ENCODE measurements at regions not wholly inside any gene's neighbourhood (a gene's known extent, or its start where the extent isn't known, plus 50 kb on each side); places are given as distances from the start of the nearest gene placed in this dataset.

- Histone ChIP-seq H3K27me3 (ENCODE audit: control insufficient read depth in 3 of 3, insufficient read depth in 3 of 3, low read length in 3 of 3) (peaks cover 0 to 3% (median 0%) of the 10 kb centered on the region in 3 donors), H3K9ac (ENCODE audit: low read depth in 1 of 3, low read length in 3 of 3) (no peak overlapping the region), H3K9me3 (ENCODE audit: control insufficient read depth in 3 of 3, low read length in 3 of 3) (no peaks in the 10 kb centered on the region), H3K4me3 (ENCODE audit: low read length in 3 of 3) (no peak overlapping the region), H3K4me1 (ENCODE audit: control insufficient read depth in 3 of 3, insufficient read depth in 3 of 3, low read length in 3 of 3) (no peaks in the 10 kb centered on the region), H3K36me3 (ENCODE audit: control insufficient read depth in 3 of 3, insufficient read depth in 3 of 3, low read length in 3 of 3) (no peaks in the 10 kb centered on the region), H3K27ac (ENCODE audit: low read depth, low read length) (no peak overlapping the region)
Measured at GRCh38 chr17:72445055-72445991, 324.5 kb downstream of the SOX9 start.

GRCh38 chr17:72446118-72446517 is 325.3 kb downstream of the SOX9 start:
- Histone ChIP-seq H3K4me3 (ENCODE audit: low read length in 3 of 3) (no peak overlapping the region), H3K27me3 (ENCODE audit: control insufficient read depth in 3 of 3, insufficient read depth in 3 of 3, low read length in 3 of 3) (no peaks in the 10 kb centered on the region), H3K9ac (ENCODE audit: low read depth in 1 of 3, low read length in 3 of 3) (no peak overlapping the region), H3K9me3 (ENCODE audit: control insufficient read depth in 3 of 3, low read length in 3 of 3) (no peaks in the 10 kb centered on the region), H3K27ac (ENCODE audit: low read depth, low read length) (no peak overlapping the region), H3K4me1 (ENCODE audit: control insufficient read depth in 3 of 3, insufficient read depth in 3 of 3, low read length in 3 of 3) (no peaks in the 10 kb centered on the region), H3K36me3 (ENCODE audit: control insufficient read depth in 3 of 3, insufficient read depth in 3 of 3, low read length in 3 of 3) (no peaks in the 10 kb centered on the region)

- Histone ChIP-seq H3K36me3 (ENCODE audit: control insufficient read depth in 3 of 3, insufficient read depth in 3 of 3, low read length in 3 of 3) (no peaks in the 10 kb centered on the region), H3K9me3 (ENCODE audit: control insufficient read depth in 3 of 3, low read length in 3 of 3) (no peaks in the 10 kb centered on the region), H3K9ac (ENCODE audit: low read depth in 1 of 3, low read length in 3 of 3) (no peak overlapping the region), H3K4me1 (ENCODE audit: control insufficient read depth in 3 of 3, insufficient read depth in 3 of 3, low read length in 3 of 3) (no peaks in the 10 kb centered on the region), H3K27ac (ENCODE audit: low read depth, low read length) (no peak overlapping the region), H3K27me3 (ENCODE audit: control insufficient read depth in 3 of 3, insufficient read depth in 3 of 3, low read length in 3 of 3) (no peaks in the 10 kb centered on the region), H3K4me3 (ENCODE audit: low read length in 3 of 3) (no peak overlapping the region)
Measured at GRCh38 chr17:72446525-72447250, 325.9 kb downstream of the SOX9 start.

- Histone ChIP-seq H3K27ac (ENCODE audit: low read depth, low read length) (no peak overlapping the region), H3K9me3 (ENCODE audit: control insufficient read depth in 3 of 3, low read length in 3 of 3) (no peaks in the 10 kb centered on the region), H3K36me3 (ENCODE audit: control insufficient read depth in 3 of 3, insufficient read depth in 3 of 3, low read length in 3 of 3) (no peaks in the 10 kb centered on the region), H3K9ac (ENCODE audit: low read depth in 1 of 3, low read length in 3 of 3) (no peak overlapping the region), H3K4me3 (ENCODE audit: low read length in 3 of 3) (no peak overlapping the region), H3K4me1 (ENCODE audit: control insufficient read depth in 3 of 3, insufficient read depth in 3 of 3, low read length in 3 of 3) (no peaks in the 10 kb centered on the region), H3K27me3 (ENCODE audit: control insufficient read depth in 3 of 3, insufficient read depth in 3 of 3, low read length in 3 of 3) (no peaks in the 10 kb centered on the region)
Measured at GRCh38 chr17:72447251-72447640, 326.4 kb downstream of the SOX9 start.

GRCh38 chr17:72448019-72448418 is 327.2 kb downstream of the SOX9 start:
- Histone ChIP-seq H3K27ac (ENCODE audit: low read depth, low read length) (no peak overlapping the region), H3K4me1 (ENCODE audit: control insufficient read depth in 3 of 3, insufficient read depth in 3 of 3, low read length in 3 of 3) (no peaks in the 10 kb centered on the region)

GRCh38 chr17:72452286-72453173 is 331.7 kb downstream of the SOX9 start:
- no peak overlapping the region for H3K27ac ChIP-seq (ENCODE audit: low read depth, low read length)
- no peak overlapping the region for H3K4me3 ChIP-seq (ENCODE audit: low read length in 3 of 3)
- H3K27me3 ChIP-seq (ENCODE audit: control insufficient read depth in 3 of 3, insufficient read depth in 3 of 3, low read length in 3 of 3): peaks cover 0 to 2% (median 0%) of the 10 kb centered on the region in 3 donors
- H3K4me1 ChIP-seq (ENCODE audit: control insufficient read depth in 3 of 3, insufficient read depth in 3 of 3, low read length in 3 of 3): no peaks in the 10 kb centered on the region
- H3K9me3 ChIP-seq (ENCODE audit: control insufficient read depth in 3 of 3, low read length in 3 of 3): no peaks in the 10 kb centered on the region
- H3K36me3 ChIP-seq (ENCODE audit: control insufficient read depth in 3 of 3, insufficient read depth in 3 of 3, low read length in 3 of 3): no peaks in the 10 kb centered on the region
- H3K9ac ChIP-seq (ENCODE audit: low read depth in 1 of 3, low read length in 3 of 3): no peak overlapping the region

More at GRCh38 chr17:72448019-72448418, 327.2 kb downstream of the SOX9 start:
- no peaks in the 10 kb centered on the region for H3K9me3 ChIP-seq (ENCODE audit: control insufficient read depth in 3 of 3, low read length in 3 of 3)
- no peaks in the 10 kb centered on the region for H3K36me3 ChIP-seq (ENCODE audit: control insufficient read depth in 3 of 3, insufficient read depth in 3 of 3, low read length in 3 of 3)
- H3K4me3 ChIP-seq (ENCODE audit: low read length in 3 of 3): no peak overlapping the region
- peaks cover 0 to under 1% (median 0%) of the 10 kb centered on the region in 3 donors for H3K27me3 ChIP-seq (ENCODE audit: control insufficient read depth in 3 of 3, insufficient read depth in 3 of 3, low read length in 3 of 3)
- no peak overlapping the region for H3K9ac ChIP-seq (ENCODE audit: low read depth in 1 of 3, low read length in 3 of 3)

- Histone ChIP-seq H3K27ac (ENCODE audit: low read depth, low read length) (no peak overlapping the region), H3K4me1 (ENCODE audit: control insufficient read depth in 3 of 3, insufficient read depth in 3 of 3, low read length in 3 of 3) (no peaks in the 10 kb centered on the region), H3K27me3 (ENCODE audit: control insufficient read depth in 3 of 3, insufficient read depth in 3 of 3, low read length in 3 of 3) (peaks cover 0 to 2% (median 0%) of the 10 kb centered on the region in 3 donors), H3K9me3 (ENCODE audit: control insufficient read depth in 3 of 3, low read length in 3 of 3) (no peaks in the 10 kb centered on the region), H3K9ac (ENCODE audit: low read depth in 1 of 3, low read length in 3 of 3) (no peak overlapping the region), H3K4me3 (ENCODE audit: low read length in 3 of 3) (no peak overlapping the region), H3K36me3 (ENCODE audit: control insufficient read depth in 3 of 3, insufficient read depth in 3 of 3, low read length in 3 of 3) (no peaks in the 10 kb centered on the region)
Measured at GRCh38 chr17:72454342-72454741, 333.5 kb downstream of the SOX9 start.

- no peak overlapping the region for H3K9ac ChIP-seq (ENCODE audit: low read depth in 1 of 3, low read length in 3 of 3)
- H3K36me3 ChIP-seq (ENCODE audit: control insufficient read depth in 3 of 3, insufficient read depth in 3 of 3, low read length in 3 of 3): no peaks in the 10 kb centered on the region
- H3K27me3 ChIP-seq (ENCODE audit: control insufficient read depth in 3 of 3, insufficient read depth in 3 of 3, low read length in 3 of 3): peaks cover 0 to 2% (median 0%) of the 10 kb centered on the region in 3 donors
- no peaks in the 10 kb centered on the region for H3K9me3 ChIP-seq (ENCODE audit: control insufficient read depth in 3 of 3, low read length in 3 of 3)
- H3K27ac ChIP-seq (ENCODE audit: low read depth, low read length): no peak overlapping the region
- no peak overlapping the region for H3K4me3 ChIP-seq (ENCODE audit: low read length in 3 of 3)
- H3K4me1 ChIP-seq (ENCODE audit: control insufficient read depth in 3 of 3, insufficient read depth in 3 of 3, low read length in 3 of 3): no peaks in the 10 kb centered on the region
Measured at GRCh38 chr17:72455562-72455961, 334.7 kb downstream of the SOX9 start.

GRCh38 chr17:72456075-72456474 is 335.3 kb downstream of the SOX9 start:
- Histone ChIP-seq H3K27ac (ENCODE audit: low read depth, low read length) (no peak overlapping the region), H3K4me3 (ENCODE audit: low read length in 3 of 3) (no peak overlapping the region), H3K27me3 (ENCODE audit: control insufficient read depth in 3 of 3, insufficient read depth in 3 of 3, low read length in 3 of 3) (peaks cover 0 to 2% (median 0%) of the 10 kb centered on the region in 3 donors), H3K9ac (ENCODE audit: low read depth in 1 of 3, low read length in 3 of 3) (no peak overlapping the region), H3K36me3 (ENCODE audit: control insufficient read depth in 3 of 3, insufficient read depth in 3 of 3, low read length in 3 of 3) (no peaks in the 10 kb centered on the region), H3K4me1 (ENCODE audit: control insufficient read depth in 3 of 3, insufficient read depth in 3 of 3, low read length in 3 of 3) (no peaks in the 10 kb centered on the region), H3K9me3 (ENCODE audit: control insufficient read depth in 3 of 3, low read length in 3 of 3) (no peaks in the 10 kb centered on the region)

All from skeletal muscle tissue (tissue), 3 donors.